GM19239 (cell line): ENCODE measurements at regions not wholly inside any gene's neighbourhood (a gene's known extent, or its start where the extent isn't known, plus 50 kb on each side); places are given as distances from the start of the nearest gene placed in this dataset.

Source experiments
- DNase-seq: peaks from one replicate; pipeline ENCODE4 v3.0.0; 2011; ENCODE audit warnings: low spot score; ENCODE audit not compliant: insufficient read length
- FAIRE-seq: peaks from 2 replicates; lab custom pipeline; 2011; peaks lifted over from hg19 to GRCh38; lab: Jason Lieb, UNC

- DNase-seq, result no peak
- FAIRE-seq, result no peak
These were observed 423.9 kb downstream of the MN1 start for GRCh38 chr22:27377501-27378295.

GRCh38 chr22:27378311-27378800, 423.2 kb downstream of the MN1 start:
- DNase-seq (no peak), FAIRE-seq (no peak)

GRCh38 chr22:27378995-27379394, 422.6 kb downstream of the MN1 start:
- DNase-seq (no peak), FAIRE-seq (no peak)

GRCh38 chr22:27380855-27381254, 420.7 kb downstream of the MN1 start:
- FAIRE-seq (no peak), DNase-seq (no peak)

GRCh38 chr22:27381552-27381951, 420.0 kb downstream of the MN1 start:
- FAIRE-seq (no peak), DNase-seq (no peak)

- DNase-seq (no peak), FAIRE-seq (no peak)
These were observed 419.4 kb downstream of the MN1 start for GRCh38 chr22:27381960-27382742.

- FAIRE-seq, result no peak
- DNase-seq, result no peak
These were observed 418.6 kb downstream of the MN1 start for GRCh38 chr22:27382947-27383346.

- no peak for DNase-seq
- FAIRE-seq, result no peak
These were observed 417.7 kb downstream of the MN1 start for GRCh38 chr22:27383896-27384295.

GRCh38 chr22:27385261-27385998, 416.1 kb downstream of the MN1 start:
- FAIRE-seq, result no peak
- no peak for DNase-seq

GRCh38 chr22:27386186-27386585, 415.4 kb downstream of the MN1 start:
- no peak for DNase-seq
- no peak for FAIRE-seq

GRCh38 chr22:27387561-27387960, 414.0 kb downstream of the MN1 start:
- FAIRE-seq, result no peak
- no peak for DNase-seq

GRCh38 chr22:27388090-27388600, 413.4 kb downstream of the MN1 start:
- FAIRE-seq (no peak), DNase-seq (no peak)

GRCh38 chr22:27389727-27390075, 411.9 kb downstream of the MN1 start:
- FAIRE-seq (no peak), DNase-seq (no peak)

- DNase-seq, result no peak
These were observed 410.3 kb downstream of the MN1 start for GRCh38 chr22:27391092-27391770.

GRCh38 chr22:27393371-27393770, 408.2 kb downstream of the MN1 start:
- FAIRE-seq, result no peak
- DNase-seq, result no peak

More at GRCh38 chr22:27391092-27391770, 410.3 kb downstream of the MN1 start:
- FAIRE-seq, result no peak

GRCh38 chr22:27394806-27395404, 406.7 kb downstream of the MN1 start:
- FAIRE-seq, result no peak
- DNase-seq, result no peak

- FAIRE-seq, result no peak
- DNase-seq, result no peak
These were observed 404.3 kb downstream of the MN1 start for GRCh38 chr22:27397036-27397953.

GRCh38 chr22:27397954-27398342, 403.6 kb downstream of the MN1 start:
- no peak for FAIRE-seq
- DNase-seq, result no peak

- DNase-seq (no peak), FAIRE-seq (no peak)
These were observed 402.4 kb downstream of the MN1 start for GRCh38 chr22:27399161-27399560.
